A673 (cell line): ENCODE measurements at regions not wholly inside any gene's neighbourhood (a gene's known extent, or its start where the extent isn't known, plus 50 kb on each side); places are given as distances from the start of the nearest gene placed in this dataset.

Experiments used
- CTCF ChIP-seq: fragments of 300-800, 200-600 bp; sonication (generic); conservative IDR thresholded peaks from 2 replicates; pipeline ENCODE4 v1.5.1; 2017; ENCODE audit warnings: low read depth, mild to moderate bottlenecking, antibody characterized with exemption, low read length, moderate library complexity, mixed read lengths
- EZH2 ChIP-seq: fragments of 200-600 bp; sonication (generic); IDR thresholded peaks from 2 replicates; pipeline ENCODE4 v1.6.1; 2017; ENCODE audit warnings: borderline replicate concordance, low read depth, mild to moderate bottlenecking, mixed read lengths, antibody characterized with exemption, low read length; ENCODE audit not compliant: poor library complexity, severe bottlenecking

- TF ChIP-seq CTCF (no peak), EZH2 (no peak)
Observed at GRCh38 chr1:221622389-221622788, 119.5 kb downstream of the DUSP10 start.
